ENCODE measurements at regions not wholly inside any gene's neighbourhood (a gene's known extent, or its start where the extent isn't known, plus 50 kb on each side); places are given as distances from the start of the nearest gene placed in this dataset.
A peak's percentile ranks its signal among the peaks of the same experiment; 100 is the strongest.

GRCh38 chr2:18781541-18782280 is 192.3 kb upstream of the NT5C1B start:
- no peak for DNase-seq (ENCODE audit: low read depth)
- no peak overlapping the region for H3K4me3 ChIP-seq (ENCODE audit: low read length)
- TF ChIP-seq, protein P1, sequence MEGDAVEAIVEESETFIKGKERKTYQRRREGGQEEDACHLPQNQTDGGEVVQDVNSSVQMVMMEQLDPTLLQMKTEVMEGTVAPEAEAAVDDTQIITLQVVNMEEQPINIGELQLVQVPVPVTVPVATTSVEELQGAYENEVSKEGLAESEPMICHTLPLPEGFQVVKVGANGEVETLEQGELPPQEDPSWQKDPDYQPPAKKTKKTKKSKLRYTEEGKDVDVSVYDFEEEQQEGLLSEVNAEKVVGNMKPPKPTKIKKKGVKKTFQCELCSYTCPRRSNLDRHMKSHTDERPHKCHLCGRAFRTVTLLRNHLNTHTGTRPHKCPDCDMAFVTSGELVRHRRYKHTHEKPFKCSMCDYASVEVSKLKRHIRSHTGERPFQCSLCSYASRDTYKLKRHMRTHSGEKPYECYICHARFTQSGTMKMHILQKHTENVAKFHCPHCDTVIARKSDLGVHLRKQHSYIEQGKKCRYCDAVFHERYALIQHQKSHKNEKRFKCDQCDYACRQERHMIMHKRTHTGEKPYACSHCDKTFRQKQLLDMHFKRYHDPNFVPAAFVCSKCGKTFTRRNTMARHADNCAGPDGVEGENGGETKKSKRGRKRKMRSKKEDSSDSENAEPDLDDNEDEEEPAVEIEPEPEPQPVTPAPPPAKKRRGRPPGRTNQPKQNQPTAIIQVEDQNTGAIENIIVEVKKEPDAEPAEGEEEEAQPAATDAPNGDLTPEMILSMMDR (IDR thresholded peaks at IDR 0.05; ENCODE audit: insufficient read depth, low read depth, low read length, missing control alignments): no peak

- no peak for DNase-seq (ENCODE audit: low read depth)
- TF ChIP-seq, protein P1 (IDR thresholded peaks at IDR 0.05; ENCODE audit: insufficient read depth, low read depth, low read length, missing control alignments): no peak
- H3K4me3 ChIP-seq (ENCODE audit: low read length): no peak overlapping the region
These were observed 188.0 kb upstream of the NT5C1B start for GRCh38 chr2:18777250-18777812.

DNA sequence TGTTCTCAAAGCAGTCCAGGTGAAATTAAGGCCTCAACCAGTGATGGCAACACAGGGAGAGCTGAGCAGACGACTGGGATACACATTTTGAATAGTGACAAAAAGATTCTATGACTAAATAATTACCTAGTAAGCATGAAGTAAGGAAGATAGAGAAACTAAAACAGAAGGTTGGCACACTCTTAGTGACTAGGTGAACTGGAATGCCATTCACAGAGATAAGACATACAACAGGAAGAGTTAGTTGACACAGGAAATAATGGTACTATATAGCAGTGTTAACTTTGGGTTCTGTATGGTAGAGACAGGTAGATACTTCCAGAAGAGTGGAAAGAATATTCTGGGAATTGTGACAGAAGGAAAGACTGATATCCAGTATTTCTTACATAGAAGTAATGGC is 181.8 kb upstream of the NT5C1B start:
- TF ChIP-seq, protein P1 (IDR thresholded peaks at IDR 0.05; ENCODE audit: insufficient read depth, low read depth, low read length, missing control alignments): no peak
- peak; percentile 64 for DNase-seq (ENCODE audit: low read depth)

DNA sequence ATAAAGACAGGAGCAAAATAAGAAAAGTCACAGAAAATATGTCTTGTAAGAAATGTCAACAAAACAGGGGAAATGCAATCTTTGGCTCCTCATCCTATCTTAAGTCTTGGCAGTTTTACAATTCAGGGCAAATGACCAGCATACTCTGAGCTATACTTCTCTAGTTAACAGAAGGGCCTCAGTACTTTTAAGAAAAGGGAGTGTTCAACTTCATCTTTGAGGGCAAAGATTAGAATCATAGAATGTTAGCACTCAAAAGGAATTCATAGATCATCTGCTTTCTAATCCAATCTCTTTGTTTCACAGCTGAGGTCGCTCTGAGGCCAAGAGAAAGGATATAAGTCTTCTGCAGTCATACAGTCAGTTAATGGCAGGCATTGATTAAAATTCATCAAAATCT is 174.0 kb upstream of the NT5C1B start:
- H3K4me3 ChIP-seq (ENCODE audit: low read length): no peak overlapping the region
- no peak for DNase-seq (ENCODE audit: low read depth)
- TF ChIP-seq, protein P1 (IDR thresholded peaks at IDR 0.05; ENCODE audit: insufficient read depth, low read depth, low read length, missing control alignments): no peak

More for the DNA sequence above, 181.8 kb upstream of the NT5C1B start:
- no peak overlapping the region for H3K4me3 ChIP-seq (ENCODE audit: low read length)

DNA sequence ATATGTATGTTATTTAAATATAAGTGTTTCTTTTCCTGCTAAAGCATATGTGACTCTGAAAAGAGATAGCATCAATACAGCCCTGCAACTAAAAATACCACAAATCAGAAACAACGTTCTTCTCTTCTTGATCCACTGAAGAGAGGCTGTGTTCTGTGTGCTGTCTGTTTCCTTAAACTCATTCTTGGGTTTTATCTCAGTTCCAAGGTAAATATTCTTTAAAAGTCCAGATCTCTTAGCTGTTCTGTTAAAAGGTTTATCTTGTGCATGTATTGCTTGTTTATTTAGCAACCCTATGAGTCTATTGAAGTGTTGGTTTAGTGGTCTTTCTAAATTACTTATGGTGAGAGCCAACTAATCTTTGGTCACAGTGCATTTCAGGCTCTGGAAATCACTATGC is 173.3 kb upstream of the NT5C1B start:
- H3K4me3 ChIP-seq (ENCODE audit: low read length): no peak overlapping the region
- TF ChIP-seq, protein P1 (IDR thresholded peaks at IDR 0.05; ENCODE audit: insufficient read depth, low read depth, low read length, missing control alignments): no peak
- DNase-seq (ENCODE audit: low read depth): no peak

GRCh38 chr2:18754286-18754685 is 164.9 kb upstream of the NT5C1B start:
- TF ChIP-seq, protein P1 (IDR thresholded peaks at IDR 0.05; ENCODE audit: insufficient read depth, low read depth, low read length, missing control alignments): no peak

GRCh38 chr2:18753722-18754121 is 164.4 kb upstream of the NT5C1B start:
- no peak overlapping the region for H3K4me3 ChIP-seq (ENCODE audit: low read length)
- DNase-seq (ENCODE audit: low read depth): no peak
- TF ChIP-seq, protein P1 (IDR thresholded peaks at IDR 0.05; ENCODE audit: insufficient read depth, low read depth, low read length, missing control alignments): no peak

More at GRCh38 chr2:18754286-18754685, 164.9 kb upstream of the NT5C1B start:
- H3K4me3 ChIP-seq (ENCODE audit: low read length): no peak overlapping the region
- no peak for DNase-seq (ENCODE audit: low read depth)
